Left lung (tissue), 4 donors: ENCODE measurements at regions not wholly inside any gene's neighbourhood (a gene's known extent, or its start where the extent isn't known, plus 50 kb on each side); places are given as distances from the start of the nearest gene placed in this dataset.
A peak's percentile ranks its signal among the peaks of the same experiment; 100 is the strongest.

Source experiments
- ATAC-seq: fragments of 200-7000 bp; cut with Tn5 transposase; one replicate; pipeline ENCODE4 v1.9.1; 2020; ENCODE audit warnings: moderate library complexity
- DNase-seq, 4 donors: peaks; one replicate each; pipeline ENCODE4 v3.0.0-alpha.2; 2013 to 2020
- H3K27ac ChIP-seq, 2 donors: fragments of 200-600 bp; sonication (generic) in 1 of 2; one replicate each; pipeline versions ENCODE4 v1.5.0 to v1.8.0; 2020 to 2021
- H3K27me3 ChIP-seq, 2 donors: fragments of 200-600 bp; sonication (generic) in 1 of 2; one replicate each; pipeline versions ENCODE4 v1.5.0 to v1.8.0; 2020 to 2021
- H3K36me3 ChIP-seq, 2 donors: fragments of 200-600 bp; sonication (generic) in 1 of 2; one replicate each; pipeline versions ENCODE4 v1.5.0 to v1.8.0; 2020 to 2021
- H3K4me1 ChIP-seq, 2 donors: fragments of 200-600 bp; one replicate each; pipeline ENCODE4 v1.8.0; 2021
- H3K4me3 ChIP-seq, 2 donors: fragments of 200-600 bp; sonication (generic) in 1 of 2; one replicate each; pipeline versions ENCODE4 v1.5.0 to v1.8.0; 2020 to 2021; ENCODE audit warnings: mild to moderate bottlenecking in 1 of 2
- H3K9me3 ChIP-seq, 2 donors: fragments of 200-600 bp; sonication (generic) in 1 of 2; one replicate each; pipeline versions ENCODE4 v1.5.0 to v1.8.0; 2020 to 2021
- CTCF ChIP-seq, 2 donors: fragments of 200-600 bp; sonication (generic) in 1 of 2; IDR thresholded peaks; one replicate each; pipeline versions ENCODE4 v1.5.0 to v1.8.0; 2021; ENCODE audit warnings: antibody characterized with exemption in 2 of 2
- intact Hi-C, 2 donors: fragments of 100-400 bp; cut with DNase I; formaldehyde crosslinking; loops; one replicate each; pipeline versions ENCODE4 v1.11.2 to v1.14.2; 2022
- donor health status: DM: no; HTN: yes; CAD: no.
- donor health status: DM: no; HTN: no; CAD: no.

- Histone ChIP-seq H3K9me3 (peaks cover 0 to 42% of the 10 kb centered on the region in 2 donors), H3K4me1 (no peaks in the 10 kb centered on the region), H3K27ac (no peak overlapping the region), H3K36me3 (no peaks in the 10 kb centered on the region), H3K4me3 (no peak overlapping the region), H3K27me3 (no peaks in the 10 kb centered on the region)
- ATAC-seq (no peak), DNase-seq (peak in 1 of 4 donors; percentile 47)
- intact Hi-C loops = no loop called here
- no peak for TF ChIP-seq CTCF (IDR thresholded peaks at IDR 0.05)
Observed at GRCh38 chr2:161480123-161480522, 64.0 kb downstream of the TBR1 start.

- Histone ChIP-seq H3K4me3 (no peak overlapping the region), H3K27me3 (no peaks in the 10 kb centered on the region), H3K36me3 (no peaks in the 10 kb centered on the region), H3K27ac (no peak overlapping the region), H3K4me1 (no peaks in the 10 kb centered on the region), H3K9me3 (peaks cover 0 to 42% of the 10 kb centered on the region in 2 donors)
- ATAC-seq (no peak), DNase-seq (no peak)
- TF ChIP-seq CTCF (IDR thresholded peaks at IDR 0.05) = no peak
- intact Hi-C loops = no loop called here
Observed at GRCh38 chr2:161481619-161482018, 65.5 kb downstream of the TBR1 start.

GRCh38 chr2:161484061-161484460 lies 68.0 kb downstream of the TBR1 start:
- Histone ChIP-seq H3K4me3 (no peak overlapping the region), H3K36me3 (no peaks in the 10 kb centered on the region), H3K9me3 (peaks cover 0 to 38% of the 10 kb centered on the region in 2 donors), H3K27me3 (no peaks in the 10 kb centered on the region), H3K27ac (no peak overlapping the region), H3K4me1 (no peaks in the 10 kb centered on the region)
- intact Hi-C loops = no loop called here
- no peak for DNase-seq
- no peak for ATAC-seq
- no peak for TF ChIP-seq CTCF (IDR thresholded peaks at IDR 0.05)

- no peak for ATAC-seq
- TF ChIP-seq CTCF (IDR thresholded peaks at IDR 0.05) = no peak
- no peak overlapping the region for H3K27ac ChIP-seq
- H3K9me3 ChIP-seq = peaks cover 0 to 17% of the 10 kb centered on the region in 2 donors
- H3K27me3 ChIP-seq = no peaks in the 10 kb centered on the region
- H3K36me3 ChIP-seq = no peaks in the 10 kb centered on the region
- H3K4me1 ChIP-seq = no peaks in the 10 kb centered on the region
- intact Hi-C loops = no loop called here
- no peak overlapping the region for H3K4me3 ChIP-seq
- no peak for DNase-seq
Observed at GRCh38 chr2:161486111-161486510, 70.0 kb downstream of the TBR1 start.

GRCh38 chr2:161488131-161488699 lies 72.1 kb downstream of the TBR1 start:
- Histone ChIP-seq H3K9me3 (peaks cover 0 to 2% of the 10 kb centered on the region in 2 donors), H3K4me3 (no peak overlapping the region), H3K27ac (no peak overlapping the region), H3K27me3 (no peaks in the 10 kb centered on the region), H3K36me3 (no peaks in the 10 kb centered on the region), H3K4me1 (no peaks in the 10 kb centered on the region)
- intact Hi-C loops = no loop called here
- no peak for ATAC-seq
- no peak for TF ChIP-seq CTCF (IDR thresholded peaks at IDR 0.05)
- DNase-seq = no peak
